Endothelial cell (in vitro differentiated cells): ENCODE measurements at regions not wholly inside any gene's neighbourhood (a gene's known extent, or its start where the extent isn't known, plus 50 kb on each side); places are given as distances from the start of the nearest gene placed in this dataset.

ENCODE experiments used
- DNase-seq: peaks from one replicate; pipeline ENCODE4 v3.0.0; 2021; ENCODE audit warnings: low spot score
- H3K27ac Mint-ChIP-seq: one replicate; pipeline ENCODE4 v1.8.0; 2021; ENCODE audit warnings: mixed read lengths, inconsistent platforms; ENCODE audit not compliant: unreplicated experiment
- H3K27me3 Mint-ChIP-seq: one replicate; pipeline ENCODE4 v1.8.0; 2021; ENCODE audit warnings: mild to moderate bottlenecking, moderate library complexity, mixed read lengths, inconsistent platforms; ENCODE audit not compliant: unreplicated experiment
- H3K36me3 Mint-ChIP-seq: one replicate; pipeline ENCODE4 v1.8.0; 2021; ENCODE audit warnings: mild to moderate bottlenecking, low read depth, mixed read lengths, inconsistent platforms; ENCODE audit not compliant: unreplicated experiment
- H3K4me1 Mint-ChIP-seq: one replicate; pipeline ENCODE4 v1.8.0; 2021; ENCODE audit warnings: mild to moderate bottlenecking, mixed read lengths, inconsistent platforms; ENCODE audit not compliant: unreplicated experiment
- H3K4me3 Mint-ChIP-seq: one replicate; pipeline ENCODE4 v1.8.0; 2021; ENCODE audit warnings: mild to moderate bottlenecking, mixed read lengths, inconsistent platforms; ENCODE audit not compliant: unreplicated experiment
- H3K9me3 Mint-ChIP-seq: one replicate; pipeline ENCODE4 v1.8.0; 2021; ENCODE audit warnings: mixed read lengths, inconsistent platforms; ENCODE audit not compliant: unreplicated experiment
- CTCF ChIP-seq: fragments of 200-600 bp; sonication (generic); IDR thresholded peaks from one replicate; pipeline ENCODE4 v1.5.0; 2021; ENCODE audit warnings: antibody characterized with exemption; ENCODE audit not compliant: unreplicated experiment

GRCh38 chr4:187218705-187219245, 495.1 kb upstream of the FAT1 start:
- no peak overlapping the region for H3K4me3 Mint-ChIP-seq
- H3K36me3 Mint-ChIP-seq, result no peaks in the 10 kb centered on the region
- H3K9me3 Mint-ChIP-seq, result no peaks in the 10 kb centered on the region
- no peak for TF ChIP-seq CTCF
- H3K27me3 Mint-ChIP-seq, result peaks cover 4% of the 10 kb centered on the region
- H3K27ac Mint-ChIP-seq, result no peak overlapping the region
- H3K4me1 Mint-ChIP-seq, result no peaks in the 10 kb centered on the region
- no peak for DNase-seq

GRCh38 chr4:187224560-187224959, 500.9 kb upstream of the FAT1 start:
- Mint-ChIP-seq H3K27me3 (no peaks in the 10 kb centered on the region), H3K27ac (no peak overlapping the region), H3K9me3 (no peaks in the 10 kb centered on the region), H3K4me1 (peaks cover 8% of the 10 kb centered on the region), H3K4me3 (no peak overlapping the region), H3K36me3 (no peaks in the 10 kb centered on the region)
- no peak for DNase-seq
- no peak for TF ChIP-seq CTCF

- TF ChIP-seq CTCF, result no peak
- DNase-seq, result no peak
- Mint-ChIP-seq H3K27me3 (no peaks in the 10 kb centered on the region), H3K9me3 (no peaks in the 10 kb centered on the region), H3K4me3 (no peak overlapping the region), H3K36me3 (no peaks in the 10 kb centered on the region), H3K27ac (peak overlapping the region; percentile 65), H3K4me1 (peaks cover 8% of the 10 kb centered on the region)
Observed at GRCh38 chr4:187227907-187228704, 504.4 kb upstream of the FAT1 start.

GRCh38 chr4:187232196-187232595, 508.5 kb upstream of the FAT1 start:
- Mint-ChIP-seq H3K36me3 (no peaks in the 10 kb centered on the region), H3K4me3 (no peak overlapping the region), H3K27ac (no peak overlapping the region), H3K4me1 (peaks cover 8% of the 10 kb centered on the region), H3K9me3 (no peaks in the 10 kb centered on the region), H3K27me3 (no peaks in the 10 kb centered on the region)
- no peak for TF ChIP-seq CTCF
- DNase-seq, result no peak

GRCh38 chr4:187232796-187233195, 509.1 kb upstream of the FAT1 start:
- DNase-seq, result no peak
- Mint-ChIP-seq H3K4me1 (peaks cover 6% of the 10 kb centered on the region), H3K4me3 (no peak overlapping the region), H3K27me3 (no peaks in the 10 kb centered on the region), H3K9me3 (no peaks in the 10 kb centered on the region), H3K36me3 (no peaks in the 10 kb centered on the region), H3K27ac (no peak overlapping the region)
- TF ChIP-seq CTCF, result no peak
